BLaER1 (cell line): ENCODE measurements at regions not wholly inside any gene's neighbourhood (a gene's known extent, or its start where the extent isn't known, plus 50 kb on each side); places are given as distances from the start of the nearest gene placed in this dataset.

ENCODE experiments used
- H3K27ac ChIP-seq: shearing (Covaris generic); formaldehyde crosslinking; 2 replicates; pipeline ENCODE4 v1.8.1; 2022
- H3K27me3 ChIP-seq: shearing (Covaris generic); formaldehyde crosslinking; 2 replicates; pipeline ENCODE4 v1.8.1; 2022
- H3K36me3 ChIP-seq: shearing (Covaris generic); formaldehyde crosslinking; 2 replicates; pipeline ENCODE4 v1.8.1; 2022
- H3K4me1 ChIP-seq: shearing (Covaris generic); formaldehyde crosslinking; 2 replicates; pipeline ENCODE4 v1.8.1; 2022
- H3K4me2 ChIP-seq: shearing (Covaris generic); formaldehyde crosslinking; 2 replicates; pipeline ENCODE4 v1.8.1; 2022
- H3K4me3 ChIP-seq: shearing (Covaris generic); formaldehyde crosslinking; 2 replicates; pipeline ENCODE4 v1.8.1; 2022
- H3K9ac ChIP-seq: shearing (Covaris generic); formaldehyde crosslinking; 2 replicates; pipeline ENCODE4 v1.8.1; 2022
- H3K9me3 ChIP-seq: shearing (Covaris generic); formaldehyde crosslinking; 2 replicates; pipeline ENCODE4 v1.8.1; 2022
- H4K20me1 ChIP-seq: shearing (Covaris generic); formaldehyde crosslinking; 2 replicates; pipeline ENCODE4 v1.8.1; 2022
- Cebpa-rat ChIP-seq: shearing (Covaris generic); IDR thresholded peaks from 2 replicates; pipeline ENCODE4 v1.8.1; 2022

DNA sequence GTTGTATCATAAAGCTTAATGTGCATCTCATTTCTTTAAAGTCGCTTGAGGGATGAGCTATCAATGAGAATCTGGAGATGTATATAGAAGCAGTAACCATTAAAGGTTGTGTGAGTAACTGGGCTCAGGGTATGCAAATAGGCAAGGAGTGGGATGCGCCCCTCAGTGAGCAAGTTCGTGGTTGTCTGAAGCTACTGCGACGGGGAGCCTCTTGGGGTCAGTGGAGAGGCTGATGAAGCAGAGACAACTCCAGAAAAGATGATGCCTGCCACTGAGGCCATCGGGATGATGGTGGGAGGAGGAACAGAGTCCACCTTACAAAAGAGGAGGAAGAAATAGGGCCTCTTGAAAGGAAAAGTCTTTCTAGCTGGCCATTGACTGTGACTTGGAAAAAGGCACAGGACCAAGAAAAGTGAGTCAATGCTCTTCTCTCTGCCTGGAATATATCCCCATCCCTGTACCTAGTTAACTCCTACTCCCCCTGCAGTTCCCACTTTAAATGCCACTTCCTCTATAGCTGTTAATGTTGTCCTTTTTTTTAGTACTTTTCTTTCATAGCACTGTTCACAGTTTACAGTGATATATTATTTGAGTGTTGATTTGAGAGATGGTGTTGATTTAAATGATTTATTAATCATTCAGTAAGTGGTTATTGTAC lies 51.4 kb upstream of the LSM6 start:
- Histone ChIP-seq H3K4me1 (no peaks in the 10 kb centered on the region), H3K9me3 (no peaks in the 10 kb centered on the region), H4K20me1 (no peaks in the 10 kb centered on the region), H3K27me3 (no peaks in the 10 kb centered on the region), H3K36me3 (no peaks in the 10 kb centered on the region), H3K4me3 (no peak overlapping the region), H3K27ac (no peak overlapping the region), H3K9ac (no peak overlapping the region), H3K4me2 (no peak overlapping the region)
- no peak for TF ChIP-seq Cebpa-rat

DNA sequence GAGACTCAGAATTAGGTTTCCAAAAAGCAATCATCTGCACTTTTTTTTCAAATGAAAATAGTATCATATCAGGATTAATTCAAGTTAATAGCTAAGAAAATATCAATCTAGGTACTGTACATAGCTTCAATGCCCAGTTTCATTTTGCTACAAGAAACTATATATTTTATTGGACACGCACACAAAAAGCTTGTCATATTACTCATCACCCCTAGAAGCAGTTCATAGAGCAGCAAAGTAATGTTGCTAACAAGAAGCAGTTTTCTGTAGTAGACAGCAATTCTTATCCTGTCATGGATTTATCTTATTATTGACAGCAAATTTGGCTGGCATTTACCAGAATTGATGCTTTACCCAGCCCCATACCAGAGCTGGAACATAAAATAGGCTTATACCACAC lies 52.3 kb upstream of the LSM6 start:
- Histone ChIP-seq H3K27ac (no peak overlapping the region), H3K4me2 (no peak overlapping the region), H3K9me3 (no peaks in the 10 kb centered on the region), H3K4me1 (no peaks in the 10 kb centered on the region), H3K27me3 (no peaks in the 10 kb centered on the region), H3K9ac (no peak overlapping the region), H4K20me1 (no peaks in the 10 kb centered on the region), H3K36me3 (no peaks in the 10 kb centered on the region), H3K4me3 (no peak overlapping the region)
- TF ChIP-seq Cebpa-rat = no peak

DNA sequence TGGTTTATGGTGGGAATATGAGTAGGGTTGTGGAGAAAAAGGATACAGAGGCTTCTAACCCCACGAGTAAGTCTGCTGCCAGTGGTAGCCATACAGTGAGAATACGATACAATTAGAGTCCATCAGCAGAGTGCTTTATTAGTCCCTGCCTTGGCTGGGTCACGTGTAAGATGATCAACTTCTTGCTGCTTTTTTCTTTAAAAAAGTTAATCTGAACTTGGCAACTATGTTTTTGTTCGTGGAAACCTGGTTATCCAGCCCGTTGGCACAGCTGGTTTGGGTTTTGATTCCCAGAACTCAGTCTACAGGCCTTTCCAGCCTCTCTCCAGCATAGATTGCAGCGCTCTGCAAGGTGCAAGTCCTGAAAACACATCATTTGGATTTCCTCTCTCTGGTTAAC lies 53.1 kb upstream of the LSM6 start:
- no peaks in the 10 kb centered on the region for H3K4me1 ChIP-seq
- H3K9ac ChIP-seq = no peak overlapping the region

DNA sequence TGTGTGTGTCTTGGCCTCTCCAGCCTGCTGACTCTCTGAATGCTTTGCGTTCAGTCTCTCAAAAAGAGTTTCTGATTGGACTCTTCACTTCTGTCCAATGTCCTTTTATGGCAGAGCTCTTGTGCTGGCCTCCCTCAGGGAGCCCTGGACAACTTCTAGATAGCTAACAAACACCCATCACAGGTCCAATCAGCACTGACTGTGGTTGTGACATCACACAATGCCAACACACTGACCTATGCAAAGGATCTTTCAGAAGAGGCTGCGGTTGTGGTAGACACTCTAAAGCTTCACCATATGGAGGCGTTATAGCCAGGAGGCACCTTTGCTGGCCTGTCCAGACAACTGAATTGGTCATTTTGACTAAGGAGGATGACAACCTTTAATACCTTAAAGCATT lies 53.8 kb upstream of the LSM6 start:
- TF ChIP-seq Cebpa-rat = no peak
- Histone ChIP-seq H3K36me3 (no peaks in the 10 kb centered on the region), H3K27ac (no peak overlapping the region), H3K9me3 (no peaks in the 10 kb centered on the region; the same call in 1 of the 2 replicates), H3K4me1 (no peaks in the 10 kb centered on the region), H3K27me3 (no peaks in the 10 kb centered on the region), H3K4me2 (no peak overlapping the region), H3K9ac (no peak overlapping the region), H3K4me3 (no peak overlapping the region), H4K20me1 (no peaks in the 10 kb centered on the region)

More for the DNA sequence above, 53.1 kb upstream of the LSM6 start:
- H4K20me1 ChIP-seq = no peaks in the 10 kb centered on the region
- H3K27me3 ChIP-seq = no peaks in the 10 kb centered on the region
- no peaks in the 10 kb centered on the region for H3K36me3 ChIP-seq
- H3K9me3 ChIP-seq = no peaks in the 10 kb centered on the region; the same call in 1 of the 2 replicates
- H3K4me3 ChIP-seq = no peak overlapping the region
- H3K27ac ChIP-seq = no peak overlapping the region
- no peak overlapping the region for H3K4me2 ChIP-seq
- TF ChIP-seq Cebpa-rat = no peak

DNA sequence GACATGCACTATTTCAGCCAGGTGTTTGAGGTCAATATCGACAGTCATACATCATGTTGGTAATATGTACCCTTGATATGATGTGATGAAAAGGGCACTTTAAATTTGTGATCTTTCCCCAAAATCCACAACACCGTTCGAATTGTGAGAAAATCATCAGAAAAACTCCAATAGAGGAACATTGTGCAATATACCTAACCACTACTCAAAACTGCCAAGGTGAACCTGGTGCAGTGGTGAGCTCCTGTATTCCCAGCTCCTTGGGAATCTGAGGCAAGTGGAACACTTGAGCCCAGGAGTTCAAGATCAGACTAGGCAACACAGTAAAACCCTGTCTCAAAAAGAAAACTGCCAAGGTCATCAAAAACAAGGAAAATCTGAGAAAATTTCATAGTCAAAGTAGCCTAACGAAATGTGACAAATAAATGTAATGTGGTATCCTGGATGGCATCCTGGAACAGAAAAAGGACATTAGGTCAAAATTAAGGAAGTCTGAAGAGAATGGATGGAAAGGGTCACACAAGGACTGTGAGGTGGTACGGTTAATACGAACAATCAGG lies 55.6 kb upstream of the LSM6 start:
- Histone ChIP-seq H3K27ac (no peak overlapping the region), H3K4me2 (no peak overlapping the region), H3K4me1 (no peaks in the 10 kb centered on the region), H3K9me3 (no peaks in the 10 kb centered on the region; the same call in 1 of the 2 replicates), H3K4me3 (no peak overlapping the region), H3K27me3 (no peaks in the 10 kb centered on the region), H3K36me3 (no peaks in the 10 kb centered on the region), H4K20me1 (no peaks in the 10 kb centered on the region), H3K9ac (no peak overlapping the region)
- no peak for TF ChIP-seq Cebpa-rat

DNA sequence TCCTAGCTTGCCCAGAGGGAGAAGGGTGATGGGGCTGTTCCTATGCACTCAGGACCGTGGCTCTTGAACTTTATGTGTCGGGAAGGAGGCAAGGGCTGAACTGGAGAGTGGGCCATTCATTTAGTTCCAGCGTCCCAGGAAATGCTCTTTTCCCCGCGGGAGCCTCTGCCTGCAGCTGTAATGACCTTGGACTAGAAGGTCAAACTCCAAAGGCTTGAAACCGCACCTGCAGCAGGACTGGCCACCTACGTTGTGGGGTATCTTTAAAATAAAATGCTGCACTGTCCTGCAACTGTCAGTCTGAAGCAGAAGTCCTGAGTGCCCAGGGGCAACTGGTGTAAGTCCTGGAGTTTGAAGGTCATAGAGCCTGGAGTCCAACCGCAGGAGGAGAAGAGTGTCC lies 61.5 kb upstream of the LSM6 start:
- H3K36me3 ChIP-seq = no peaks in the 10 kb centered on the region
- H3K9me3 ChIP-seq = no peaks in the 10 kb centered on the region; the same call in 1 of the 2 replicates
- H3K4me1 ChIP-seq = no peaks in the 10 kb centered on the region
- no peak overlapping the region for H3K4me3 ChIP-seq
- no peaks in the 10 kb centered on the region for H4K20me1 ChIP-seq
- no peak for TF ChIP-seq Cebpa-rat
- H3K27ac ChIP-seq = no peak overlapping the region
- H3K27me3 ChIP-seq = no peaks in the 10 kb centered on the region
- H3K9ac ChIP-seq = no peak overlapping the region
- no peak overlapping the region for H3K4me2 ChIP-seq

DNA sequence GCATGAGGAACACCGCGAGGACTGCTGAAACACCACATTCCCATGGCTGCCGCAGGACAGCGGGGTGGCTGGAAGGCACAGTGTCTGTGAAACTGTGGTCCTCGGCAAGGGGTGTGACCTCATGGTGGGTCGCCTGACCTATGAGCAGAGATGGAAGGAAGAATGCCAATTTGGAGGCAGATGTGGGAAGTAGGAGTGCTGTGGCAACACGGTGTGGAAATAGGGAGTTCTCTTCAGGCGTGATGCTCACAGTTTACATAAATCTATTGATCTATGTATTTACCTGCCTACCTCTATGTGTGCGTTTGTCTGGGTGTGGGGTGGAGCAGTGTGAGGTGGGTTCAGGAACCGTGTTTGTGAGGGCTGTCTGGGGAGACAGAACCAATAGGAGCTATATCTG lies 62.3 kb upstream of the LSM6 start:
- no peak overlapping the region for H3K9ac ChIP-seq
- H3K27me3 ChIP-seq = no peaks in the 10 kb centered on the region
- no peaks in the 10 kb centered on the region; the same call in 1 of the 2 replicates for H3K9me3 ChIP-seq
- no peak overlapping the region for H3K4me3 ChIP-seq
- H3K27ac ChIP-seq = no peak overlapping the region
- TF ChIP-seq Cebpa-rat = no peak
- H3K4me2 ChIP-seq = no peak overlapping the region
- H4K20me1 ChIP-seq = no peaks in the 10 kb centered on the region
- no peaks in the 10 kb centered on the region for H3K4me1 ChIP-seq
- H3K36me3 ChIP-seq = no peaks in the 10 kb centered on the region

DNA sequence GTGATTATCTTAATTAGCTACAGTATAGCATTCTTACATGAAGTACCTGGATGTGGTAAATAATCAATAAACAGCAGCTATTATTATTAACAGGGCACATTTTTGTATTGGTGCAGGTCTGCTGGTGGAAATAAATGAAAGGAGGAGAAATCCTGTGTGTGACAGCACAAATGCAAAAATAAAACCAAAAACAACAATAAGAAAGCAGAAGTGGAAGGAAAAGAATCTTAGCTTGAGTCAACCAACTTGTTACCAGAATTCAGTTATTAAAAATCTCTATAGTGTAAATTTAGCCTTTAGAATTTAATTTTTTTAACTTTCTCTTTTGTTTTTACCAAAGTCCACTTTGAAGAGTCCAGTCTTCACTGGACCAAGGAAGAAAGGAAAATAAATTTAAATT lies 63.1 kb upstream of the LSM6 start:
- Histone ChIP-seq H3K9ac (no peak overlapping the region), H3K4me2 (no peak overlapping the region), H3K36me3 (no peaks in the 10 kb centered on the region), H3K27ac (no peak overlapping the region), H3K27me3 (no peaks in the 10 kb centered on the region), H3K9me3 (no peaks in the 10 kb centered on the region), H3K4me3 (no peak overlapping the region), H3K4me1 (no peaks in the 10 kb centered on the region), H4K20me1 (no peaks in the 10 kb centered on the region)
- TF ChIP-seq Cebpa-rat = no peak

DNA sequence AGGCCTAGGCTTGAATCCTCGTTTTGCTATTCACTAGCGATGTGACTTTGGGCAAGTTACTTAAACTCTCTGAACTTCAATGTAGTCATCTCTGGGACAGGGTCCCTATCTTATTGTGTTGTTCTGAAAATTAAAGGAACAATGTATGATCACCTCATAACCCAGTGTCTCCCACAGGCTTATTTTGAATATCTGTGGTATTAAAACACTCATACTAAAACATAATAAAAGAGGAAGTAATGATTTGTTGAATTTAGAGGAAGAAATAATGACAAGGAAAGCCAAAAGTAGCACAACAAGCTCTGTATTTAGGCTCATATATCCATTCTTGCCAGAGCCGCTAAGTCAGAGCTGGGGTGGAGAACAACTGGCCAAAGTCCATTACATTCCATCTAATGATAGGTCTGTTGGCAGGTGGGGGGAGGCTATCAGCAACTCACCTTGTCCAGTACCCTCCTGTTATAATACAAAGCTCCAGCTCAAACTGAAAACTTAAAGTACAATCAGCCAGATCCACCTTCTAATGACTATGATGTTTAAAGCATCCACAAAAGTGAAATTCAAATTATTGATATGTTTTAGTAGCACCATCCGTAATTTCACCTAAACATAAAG lies 64.5 kb upstream of the LSM6 start:
- H3K9me3 ChIP-seq = no peaks in the 10 kb centered on the region
- no peaks in the 10 kb centered on the region for H3K27me3 ChIP-seq
- H3K27ac ChIP-seq = no peak overlapping the region
- H3K36me3 ChIP-seq = no peaks in the 10 kb centered on the region
- no peak for TF ChIP-seq Cebpa-rat
- no peak overlapping the region for H3K4me3 ChIP-seq
- no peaks in the 10 kb centered on the region for H4K20me1 ChIP-seq
- no peaks in the 10 kb centered on the region for H3K4me1 ChIP-seq
- no peak overlapping the region for H3K4me2 ChIP-seq
- H3K9ac ChIP-seq = no peak overlapping the region

DNA sequence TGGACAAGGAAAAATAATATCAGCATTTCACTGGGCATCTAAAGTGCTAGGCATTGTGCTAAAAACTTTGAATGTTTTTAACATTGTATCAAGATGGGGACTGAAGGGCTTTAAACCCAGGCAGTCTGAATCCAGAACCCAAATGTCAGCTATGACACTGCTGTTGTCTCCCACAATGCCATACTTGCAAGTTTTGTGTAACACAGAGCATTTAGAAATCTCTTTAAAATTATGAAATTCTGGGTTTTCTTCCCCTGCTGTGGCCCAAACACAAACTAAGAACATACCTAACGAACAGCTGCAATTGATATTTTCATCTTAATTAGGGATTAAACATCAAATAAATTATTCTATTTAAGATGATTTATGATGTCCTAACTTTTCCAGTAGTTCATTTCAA lies 66.8 kb upstream of the LSM6 start:
- H3K9ac ChIP-seq = no peak overlapping the region
- no peaks in the 10 kb centered on the region for H4K20me1 ChIP-seq
- no peaks in the 10 kb centered on the region for H3K4me1 ChIP-seq
- no peak overlapping the region for H3K4me3 ChIP-seq
- no peak overlapping the region for H3K27ac ChIP-seq
- H3K36me3 ChIP-seq = no peaks in the 10 kb centered on the region
- no peak overlapping the region for H3K4me2 ChIP-seq
- no peaks in the 10 kb centered on the region for H3K27me3 ChIP-seq
- H3K9me3 ChIP-seq = no peaks in the 10 kb centered on the region
- no peak for TF ChIP-seq Cebpa-rat
